ENCODE measurements at regions not wholly inside any gene's neighbourhood (a gene's known extent, or its start where the extent isn't known, plus 50 kb on each side); places are given as distances from the start of the nearest gene placed in this dataset.

DNA sequence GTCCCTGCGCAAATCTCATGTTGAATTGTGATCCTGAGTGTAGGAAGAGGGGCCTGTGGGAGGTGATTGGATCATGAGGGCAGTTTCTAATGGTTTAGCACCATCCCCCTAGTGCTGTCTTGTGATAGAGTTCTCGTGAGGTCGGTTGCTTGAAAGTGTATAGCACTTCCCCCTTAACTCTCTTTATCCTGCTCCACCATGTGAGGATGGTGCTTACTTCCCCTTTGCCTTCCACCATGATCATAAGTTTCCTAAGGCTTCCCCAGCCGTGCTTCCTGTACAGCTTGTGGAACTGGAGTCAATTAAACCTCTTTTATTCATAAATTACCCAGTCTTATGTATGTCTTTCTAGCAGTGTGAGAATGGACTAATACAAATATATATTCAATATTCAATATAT lies 303.7 kb upstream of the SEL1L start:
- no peak for DNase-seq (ENCODE audit: low read depth)

DNA sequence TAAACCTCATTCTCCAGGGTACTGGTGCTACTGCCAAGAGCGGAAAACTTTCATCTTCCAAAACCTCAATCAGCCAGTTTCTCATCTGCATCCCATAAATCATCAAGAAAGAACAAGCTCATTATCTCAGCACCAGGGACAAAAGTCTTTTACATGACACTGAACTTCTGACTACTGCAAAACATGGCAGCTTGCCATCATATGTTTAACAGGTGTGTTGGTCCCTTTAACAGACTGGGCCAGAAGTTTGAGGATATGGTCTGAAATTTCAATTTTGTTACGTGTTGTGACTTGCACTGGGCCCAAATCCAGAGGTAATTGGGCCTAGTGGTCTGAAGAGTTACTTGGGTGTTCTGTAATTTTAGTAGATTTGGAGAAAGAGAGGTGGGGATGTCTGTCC lies 305.4 kb upstream of the SEL1L start:
- no peak for DNase-seq (ENCODE audit: low read depth)

DNA sequence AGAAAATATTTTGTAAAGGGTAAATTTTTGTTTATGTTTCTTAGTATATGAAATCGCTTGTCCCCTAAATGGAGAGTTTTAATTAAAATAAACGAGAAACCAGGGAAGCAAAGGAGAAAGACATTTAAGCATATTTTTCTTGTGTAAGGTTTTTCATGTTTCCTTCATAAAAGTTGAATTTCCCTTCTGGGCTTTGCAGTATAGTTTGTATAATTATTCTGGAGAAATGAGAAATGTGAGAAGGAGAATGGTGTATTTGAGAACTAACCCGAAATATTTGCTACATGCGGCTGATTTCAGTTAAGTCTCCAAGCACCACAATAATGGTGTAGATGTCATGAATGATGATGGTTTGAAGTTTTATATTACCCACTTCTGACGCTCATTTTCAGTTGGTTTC lies 307.7 kb upstream of the SEL1L start:
- no peak for DNase-seq (ENCODE audit: low read depth)

DNA sequence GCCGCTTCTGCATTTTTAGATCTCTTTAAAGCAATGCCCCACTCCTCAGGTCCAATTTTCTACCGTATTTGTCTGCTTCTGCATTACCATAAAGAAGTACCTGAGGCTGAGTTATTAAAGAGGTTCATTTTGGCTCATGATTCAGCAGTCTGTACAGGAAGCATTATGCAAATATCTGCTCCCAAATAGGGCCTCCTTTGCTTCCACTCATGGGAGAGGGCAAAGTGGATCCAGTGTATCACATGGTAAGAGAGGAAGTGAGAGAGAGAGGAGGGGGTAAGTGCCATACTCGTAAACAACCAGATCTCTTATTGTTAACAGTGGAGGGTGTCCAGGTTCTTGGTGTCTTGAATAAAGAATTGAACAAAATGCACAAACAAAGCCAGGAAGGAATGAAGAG lies 316.1 kb upstream of the SEL1L start:
- DNase-seq (ENCODE audit: low read depth), result no peak

DNA sequence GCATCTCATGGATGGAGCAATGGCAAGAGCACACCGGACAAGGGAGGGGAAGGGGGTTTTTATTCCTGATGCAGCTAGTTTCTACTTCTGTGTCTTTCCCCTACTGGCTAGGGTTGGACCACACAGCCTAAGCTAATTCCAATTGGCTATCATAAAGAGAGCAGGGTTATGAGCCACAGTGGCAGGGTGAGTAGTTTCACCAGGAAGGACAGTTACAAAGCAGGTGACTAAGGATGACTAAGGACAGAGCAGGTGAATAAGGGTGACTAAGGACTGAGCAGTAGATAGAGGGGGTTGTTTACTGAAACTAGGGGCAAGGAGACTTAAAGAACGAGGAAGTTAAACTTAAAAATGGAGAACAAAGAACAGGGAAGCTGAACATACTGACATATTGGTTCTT lies 321.4 kb upstream of the SEL1L start:
- no peak for DNase-seq (ENCODE audit: low read depth)

DNA sequence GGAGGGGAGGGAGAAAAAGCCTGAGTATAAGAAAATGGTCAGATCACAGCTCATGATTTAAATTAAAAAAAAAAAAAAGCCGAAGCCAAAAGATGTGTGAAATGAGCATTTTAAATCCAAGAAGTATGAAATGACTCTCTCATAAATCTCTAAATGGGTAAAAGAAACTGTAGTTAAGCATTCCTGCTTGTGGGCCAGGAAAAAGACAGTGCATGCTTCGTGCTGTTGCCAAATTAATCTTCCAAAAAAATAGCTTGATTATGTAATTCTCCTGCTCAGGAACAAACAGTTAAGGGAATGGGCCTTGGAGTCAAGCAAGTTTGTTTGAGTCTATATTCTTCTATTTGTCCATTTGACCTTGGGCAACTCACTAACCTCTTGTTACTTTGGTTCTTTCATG lies 325.4 kb upstream of the SEL1L start:
- no peak for DNase-seq (ENCODE audit: low read depth)

DNA sequence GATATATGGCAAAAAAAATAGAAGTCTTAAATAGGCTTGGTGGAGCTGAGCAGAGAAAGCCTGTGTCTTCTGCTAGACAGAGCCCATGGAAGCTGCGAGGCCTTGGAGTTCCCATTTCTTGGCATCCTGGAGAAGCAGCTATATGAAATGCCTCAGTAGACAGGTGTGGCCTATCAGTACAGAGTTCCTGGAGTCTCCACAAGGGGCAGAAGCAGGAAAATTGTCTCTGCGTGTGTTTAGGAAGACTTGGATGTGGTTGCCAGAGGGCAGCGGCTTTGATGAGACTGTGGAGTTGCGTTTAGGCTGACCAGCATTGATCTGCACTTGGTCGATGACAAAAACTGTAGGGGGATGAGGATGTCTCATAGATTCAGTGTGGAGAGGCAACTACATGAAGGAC lies 334.5 kb upstream of the SEL1L start:
- DNase-seq (ENCODE audit: low read depth), result no peak

DNA sequence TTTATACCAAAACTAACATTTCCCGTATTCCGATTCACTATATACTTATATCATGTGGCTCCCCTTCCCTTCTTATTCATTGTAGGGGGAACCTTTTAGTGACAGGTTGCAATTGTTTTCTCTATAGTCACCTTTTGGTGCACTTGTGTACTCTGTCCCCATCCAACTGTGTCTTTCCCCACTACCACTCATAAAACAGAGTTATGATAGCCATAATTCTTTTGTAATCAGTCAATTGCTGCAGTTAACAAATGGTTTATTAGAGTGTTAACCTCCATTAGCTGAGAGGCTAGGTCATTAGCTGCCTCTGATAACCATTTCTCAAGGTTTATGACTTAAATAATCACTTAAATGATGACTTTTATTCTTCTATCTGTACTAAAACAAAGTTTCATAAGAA lies 338.1 kb upstream of the SEL1L start:
- DNase-seq (ENCODE audit: low read depth), result no peak

DNA sequence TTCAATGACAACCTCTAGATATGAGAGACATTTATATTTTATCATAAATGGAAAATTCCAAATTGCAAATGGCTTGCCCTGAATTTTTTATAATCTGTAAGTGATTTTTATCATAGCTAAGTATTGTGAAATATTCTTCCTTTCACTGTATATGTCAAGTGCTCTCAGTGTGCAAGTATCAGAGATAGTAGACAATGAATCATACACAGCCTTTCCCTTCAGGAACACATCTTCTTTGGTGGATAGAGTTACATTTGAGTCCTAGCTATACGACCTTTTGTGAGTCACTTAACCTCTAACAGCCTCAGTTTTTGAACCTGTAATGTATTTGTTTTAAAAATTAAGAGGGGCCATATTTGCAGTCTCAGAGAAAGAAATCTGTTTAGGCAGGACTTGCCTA lies 350.7 kb upstream of the SEL1L start:
- DNase-seq (ENCODE audit: low read depth), result no peak

DNA sequence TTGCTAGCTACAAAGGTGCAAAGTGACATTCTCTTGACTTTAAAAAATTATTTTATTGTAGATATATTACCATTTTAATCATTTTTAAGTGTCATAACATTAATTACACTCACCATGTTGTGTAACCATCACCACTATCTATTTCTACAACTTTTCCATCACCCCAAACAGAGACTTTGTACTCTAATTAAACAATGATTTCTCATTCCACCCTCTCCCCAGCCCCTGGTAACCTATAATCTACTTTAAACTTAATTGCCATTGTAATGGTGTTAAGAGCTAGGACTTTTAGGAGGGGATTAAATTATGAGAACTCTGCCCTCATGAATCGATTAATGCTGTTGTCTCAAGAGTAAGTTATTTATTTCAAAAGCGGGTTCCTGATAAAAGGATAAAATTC lies 352.9 kb upstream of the SEL1L start:
- no peak for DNase-seq (ENCODE audit: low read depth)

DNA sequence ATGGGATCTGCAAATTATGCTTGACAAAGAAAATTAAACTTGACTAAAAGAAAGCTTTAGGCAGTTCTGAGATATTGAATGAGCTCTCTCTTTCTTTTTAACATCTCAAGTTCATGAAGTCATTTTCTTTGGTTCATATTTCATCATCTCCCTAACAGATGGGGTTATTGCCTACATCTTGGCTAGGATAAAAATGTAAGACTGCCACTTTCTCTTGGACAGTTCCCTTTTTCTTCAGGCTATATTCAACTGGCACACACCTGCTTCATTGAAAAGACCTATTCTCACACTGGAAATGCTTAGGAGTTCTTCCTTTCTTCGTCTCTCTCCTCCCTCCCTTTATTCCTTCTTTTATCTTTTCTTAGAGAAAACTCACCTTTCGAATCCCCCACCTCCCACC lies 355.9 kb upstream of the SEL1L start:
- DNase-seq (ENCODE audit: low read depth), result no peak

DNA sequence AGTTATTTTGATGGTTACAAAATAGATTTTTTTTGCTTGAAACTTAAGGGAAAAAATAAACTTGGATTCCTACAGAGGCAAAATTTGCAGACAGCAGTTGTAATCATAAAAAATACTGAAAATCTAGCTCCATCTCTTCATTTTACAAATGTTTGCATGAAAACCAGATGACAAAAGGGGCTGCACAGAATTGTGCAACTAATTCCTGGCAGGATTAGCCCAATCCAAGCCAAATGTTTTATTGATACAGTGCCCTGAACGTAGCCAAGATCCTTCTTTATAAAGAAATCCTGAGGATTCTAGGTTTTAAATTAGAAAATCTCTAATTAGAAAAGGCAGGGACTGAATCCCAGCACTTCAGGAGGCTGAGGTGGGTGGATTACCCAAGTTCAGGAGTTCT lies 356.4 kb upstream of the SEL1L start:
- DNase-seq (ENCODE audit: low read depth), result no peak

DNA sequence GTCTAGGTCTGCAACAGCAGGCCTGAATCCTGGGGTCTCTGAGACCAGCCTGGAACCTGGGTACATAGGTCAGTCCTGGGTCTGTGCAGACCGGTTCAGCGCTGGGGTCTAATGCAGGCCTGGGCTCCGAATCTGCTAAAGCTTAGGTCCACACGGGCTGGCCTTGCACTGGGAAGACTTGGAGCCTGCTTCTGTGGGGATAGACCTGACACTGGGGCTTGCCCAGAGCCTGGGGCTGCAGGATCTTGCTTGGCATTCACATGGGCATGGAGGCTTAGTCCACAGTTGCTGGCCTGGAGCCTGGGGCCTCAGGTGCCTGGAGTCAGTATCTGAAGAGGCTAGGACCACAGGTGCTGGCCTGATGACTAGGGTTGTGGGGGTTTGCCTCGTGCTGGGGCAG lies 369.8 kb upstream of the SEL1L start:
- DNase-seq (ENCODE audit: low read depth), result no peak

DNA sequence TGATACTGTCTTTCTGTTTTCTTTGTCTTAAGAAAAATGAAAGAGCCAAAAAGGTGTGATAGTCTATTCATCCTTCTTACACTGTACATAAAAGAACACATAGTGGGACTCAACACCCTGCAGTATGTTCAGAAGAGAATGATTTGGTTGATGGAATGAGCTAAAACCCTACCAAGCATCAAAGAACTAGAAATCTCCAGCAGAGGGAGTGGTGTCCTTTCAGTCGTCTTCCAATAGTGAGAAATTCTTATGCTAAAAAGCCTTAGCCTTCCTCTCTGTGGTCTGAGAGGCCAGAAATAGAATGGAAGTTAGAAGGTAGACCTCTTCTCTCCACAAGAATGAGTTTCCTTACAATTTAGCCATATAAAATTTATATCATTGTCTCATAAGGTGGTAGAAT lies 393.4 kb upstream of the SEL1L start:
- no peak for DNase-seq (ENCODE audit: low read depth)

DNA sequence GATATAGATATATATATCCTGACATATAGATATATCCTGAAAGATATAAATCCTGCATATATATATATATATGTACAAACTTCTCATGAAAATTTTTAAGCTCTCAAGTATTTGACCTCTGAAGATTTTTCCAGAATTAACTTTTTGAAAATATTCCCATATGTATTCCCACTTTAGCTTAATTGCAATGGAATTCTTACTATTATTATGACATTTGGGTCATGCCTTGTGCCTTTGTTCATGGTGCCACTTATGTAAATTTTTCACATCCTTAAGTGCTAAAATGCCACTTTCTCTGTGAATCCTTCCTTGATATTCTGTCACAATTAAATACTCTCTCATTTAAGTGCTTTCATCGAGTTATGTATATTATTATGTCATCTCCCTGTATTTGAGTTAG lies 398.2 kb upstream of the SEL1L start:
- no peak for DNase-seq (ENCODE audit: low read depth)

DNA sequence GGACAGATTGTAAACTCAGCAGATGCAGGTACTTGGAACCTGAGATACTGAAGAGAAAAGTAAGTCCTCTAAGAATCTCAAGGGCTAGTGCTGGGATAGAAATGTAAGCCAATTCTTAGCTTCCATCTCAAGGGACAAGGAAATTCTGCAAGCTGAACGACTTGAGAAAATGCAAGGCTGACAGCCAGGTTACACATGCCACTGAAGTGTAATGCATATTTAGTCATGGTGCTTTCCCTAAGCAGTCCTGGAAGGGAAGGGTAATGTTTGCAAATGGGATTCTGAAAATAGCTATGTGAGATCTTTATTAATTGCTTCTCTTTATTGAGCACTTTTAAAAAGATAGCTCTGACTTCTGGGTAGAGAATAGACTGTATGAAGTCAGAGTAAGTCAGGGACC lies 402.7 kb upstream of the SEL1L start:
- no peak for DNase-seq (ENCODE audit: low read depth)

DNA sequence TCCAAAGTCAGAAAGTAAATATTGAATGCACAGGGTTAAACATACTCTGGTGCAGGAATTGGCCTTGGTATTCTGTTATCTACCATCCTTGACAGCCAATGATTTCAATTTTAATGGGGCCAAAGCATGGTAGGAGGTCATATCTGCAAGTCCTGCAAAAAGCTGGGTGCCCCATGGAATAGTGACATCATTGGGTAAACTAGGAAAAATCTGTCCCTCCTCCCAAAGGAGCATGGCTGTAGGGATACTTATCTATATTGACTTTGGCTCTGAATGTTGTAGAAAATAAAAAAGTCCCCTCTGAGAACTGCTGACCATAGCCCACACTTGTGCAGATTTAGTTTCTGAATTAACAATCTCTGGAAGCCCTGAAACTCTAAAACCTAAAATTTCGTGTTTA lies 403.2 kb upstream of the SEL1L start:
- DNase-seq (ENCODE audit: low read depth), result no peak

DNA sequence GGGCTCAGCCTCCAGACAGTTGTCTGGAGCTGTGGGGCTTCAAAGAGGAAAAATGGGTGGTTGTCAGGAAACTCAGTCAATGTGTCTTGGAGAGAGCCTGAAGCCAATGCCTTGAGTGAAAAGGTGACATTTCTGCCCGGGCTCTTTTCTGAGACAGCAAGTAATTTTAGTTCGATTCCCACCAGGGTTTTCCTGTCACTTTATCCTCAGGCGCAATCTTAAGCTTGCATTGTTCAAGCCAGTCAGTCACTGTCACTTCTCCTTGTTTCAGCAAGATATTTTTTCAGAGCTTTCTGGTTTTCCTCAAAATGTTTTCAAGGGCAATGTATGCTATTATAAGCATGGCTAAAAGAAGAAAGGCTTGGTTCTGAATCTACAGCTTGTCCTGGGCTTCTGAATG lies 404.7 kb upstream of the SEL1L start:
- no peak for DNase-seq (ENCODE audit: low read depth)

DNA sequence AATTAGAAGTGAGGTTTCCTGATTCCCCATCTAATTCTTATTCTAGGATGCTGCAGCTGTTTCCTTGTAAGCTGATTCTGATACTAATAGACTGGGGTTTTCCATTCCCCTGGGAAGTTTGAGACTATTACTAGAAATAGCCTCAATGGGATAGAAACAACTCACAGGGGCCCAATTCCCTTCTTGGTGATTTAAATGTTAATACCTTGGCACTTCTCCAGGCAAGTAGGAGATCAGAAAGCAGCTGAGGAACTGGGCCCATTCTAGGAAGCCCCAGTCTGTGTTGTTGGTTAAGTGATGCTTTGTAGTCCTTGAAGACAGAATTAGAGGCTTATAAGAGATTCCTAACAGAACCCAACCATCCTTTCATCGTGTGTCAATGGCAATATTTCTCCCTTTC lies 407.0 kb upstream of the SEL1L start:
- DNase-seq (ENCODE audit: low read depth), result no peak

DNA sequence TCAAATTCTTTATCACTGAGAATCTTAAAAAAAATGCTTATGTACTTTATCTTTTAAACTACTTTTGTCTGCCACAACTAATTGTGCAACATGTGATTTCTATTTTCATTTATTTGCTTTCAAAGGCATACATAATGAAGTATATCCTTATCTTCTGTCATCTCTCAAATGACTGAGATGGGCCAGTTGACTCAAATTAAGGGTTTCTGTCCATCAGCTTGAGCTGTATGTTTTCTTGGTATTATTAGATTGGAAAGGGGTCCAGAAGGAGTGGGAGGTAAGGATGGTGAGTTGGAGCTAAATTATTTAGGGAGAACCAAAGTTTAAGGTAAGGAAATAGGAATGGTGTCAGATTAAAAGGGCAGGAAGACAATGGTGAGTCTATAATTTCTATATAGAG lies 408.4 kb upstream of the SEL1L start:
- no peak for DNase-seq (ENCODE audit: low read depth)

DNA sequence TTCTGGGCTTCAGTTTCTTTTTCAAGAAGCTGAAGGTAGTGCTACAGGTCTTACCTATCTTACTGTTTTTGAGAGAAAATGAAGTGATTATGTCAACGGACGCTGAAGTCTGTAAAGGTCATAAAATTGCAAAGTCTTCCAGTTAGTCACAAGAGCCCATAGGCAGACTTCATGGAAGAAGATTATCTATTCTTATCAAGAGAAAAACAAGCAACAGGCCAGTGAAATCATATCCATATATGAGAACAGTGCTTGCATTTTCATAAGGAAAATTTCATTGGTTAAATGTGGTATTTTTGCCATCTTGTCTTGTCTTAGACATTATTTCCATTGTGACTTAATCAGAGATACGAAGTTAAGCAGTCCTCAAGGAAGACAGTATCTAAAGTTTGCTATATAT lies 412.7 kb upstream of the SEL1L start:
- DNase-seq (ENCODE audit: low read depth), result no peak

DNA sequence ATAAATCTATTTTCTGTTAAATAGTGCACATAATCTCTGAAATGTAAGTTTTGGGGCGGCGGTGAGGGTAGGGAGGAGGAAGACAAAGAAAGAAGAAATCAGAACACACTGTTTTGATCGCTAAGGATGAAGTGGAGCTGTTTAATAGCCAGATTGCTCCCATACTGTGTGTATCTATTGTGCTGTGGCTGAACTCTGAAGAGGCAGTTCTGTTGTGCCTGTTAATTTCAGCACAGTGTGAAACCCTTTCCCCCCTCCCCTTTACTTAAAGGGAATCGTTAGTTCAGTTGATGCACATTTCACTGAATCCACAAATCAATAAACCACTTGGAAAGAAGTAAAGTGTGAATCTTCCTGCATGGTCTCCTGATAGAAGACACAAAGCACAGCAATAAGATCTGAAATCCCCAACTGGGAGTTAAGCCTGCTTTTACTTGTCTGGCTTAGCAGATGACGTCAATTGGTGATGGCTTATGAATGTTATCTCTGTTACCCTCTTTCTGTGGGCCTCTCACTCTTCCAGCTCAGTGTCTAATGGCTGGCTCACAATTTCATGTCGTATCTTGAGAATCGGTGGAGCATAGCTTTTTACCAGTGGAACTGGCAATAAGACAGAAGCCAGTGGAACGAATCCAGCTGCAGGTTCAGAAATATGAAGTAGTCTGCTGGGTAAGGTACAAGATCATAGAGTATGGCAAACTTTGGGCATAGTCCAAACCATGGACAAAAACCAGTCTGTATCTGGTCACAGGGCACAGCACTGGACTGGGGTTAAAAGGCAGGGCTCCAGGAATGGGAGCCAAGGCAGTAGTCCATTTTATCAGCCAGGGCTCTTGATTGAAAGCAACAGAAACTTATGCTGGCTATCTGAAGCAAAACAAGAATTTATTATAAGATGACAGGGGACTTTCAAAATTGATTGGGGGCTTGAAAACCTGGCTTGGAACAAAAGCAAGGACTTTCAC lies 413.5 kb upstream of the SEL1L start:
- DNase-seq (ENCODE audit: low read depth), result no peak

DNA sequence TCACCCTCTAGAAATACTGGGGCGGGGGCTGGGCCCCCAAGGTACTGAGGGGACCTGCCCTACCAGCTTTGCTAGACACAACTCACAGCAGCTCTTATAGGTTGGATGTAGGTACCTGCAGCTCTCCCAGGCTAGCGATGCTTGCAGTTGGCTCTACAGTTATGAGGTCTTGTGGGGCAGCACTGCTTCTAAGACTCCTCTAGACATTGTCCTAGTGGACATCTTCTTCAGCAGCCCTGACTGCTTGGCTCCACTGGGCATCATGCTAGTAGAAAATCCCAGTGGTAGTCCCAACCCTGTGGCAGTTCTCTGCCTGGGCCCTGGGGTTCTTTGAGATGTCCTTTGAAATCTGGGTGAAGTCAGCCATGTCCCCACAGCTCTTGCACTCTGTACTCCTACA lies 419.3 kb upstream of the SEL1L start:
- no peak for DNase-seq (ENCODE audit: low read depth)

DNA sequence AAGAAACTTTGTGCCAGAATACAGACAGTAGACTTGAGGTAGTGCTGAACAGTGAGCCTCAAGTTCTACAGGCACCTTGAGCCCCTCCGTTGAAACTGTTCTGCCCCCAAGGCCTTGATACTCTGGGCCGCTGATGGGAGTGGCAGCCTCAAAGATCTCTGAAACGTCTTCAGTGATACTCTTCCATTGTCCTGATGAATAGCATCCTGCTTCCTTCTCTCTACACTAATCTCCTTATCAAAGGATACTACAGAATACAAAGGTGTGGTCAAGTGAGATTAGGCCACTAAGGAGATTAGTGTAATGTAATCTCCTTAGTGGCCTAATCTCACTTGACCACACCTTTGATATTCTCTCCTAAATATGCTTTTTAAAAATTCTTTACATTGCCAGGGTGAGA lies 419.8 kb upstream of the SEL1L start:
- DNase-seq (ENCODE audit: low read depth), result no peak

Data from T follicular helper cell (primary cell).